ENCODE measurements at regions not wholly inside any gene's neighbourhood (a gene's known extent, or its start where the extent isn't known, plus 50 kb on each side); places are given as distances from the start of the nearest gene placed in this dataset.

- TF ChIP-seq, protein P1, sequence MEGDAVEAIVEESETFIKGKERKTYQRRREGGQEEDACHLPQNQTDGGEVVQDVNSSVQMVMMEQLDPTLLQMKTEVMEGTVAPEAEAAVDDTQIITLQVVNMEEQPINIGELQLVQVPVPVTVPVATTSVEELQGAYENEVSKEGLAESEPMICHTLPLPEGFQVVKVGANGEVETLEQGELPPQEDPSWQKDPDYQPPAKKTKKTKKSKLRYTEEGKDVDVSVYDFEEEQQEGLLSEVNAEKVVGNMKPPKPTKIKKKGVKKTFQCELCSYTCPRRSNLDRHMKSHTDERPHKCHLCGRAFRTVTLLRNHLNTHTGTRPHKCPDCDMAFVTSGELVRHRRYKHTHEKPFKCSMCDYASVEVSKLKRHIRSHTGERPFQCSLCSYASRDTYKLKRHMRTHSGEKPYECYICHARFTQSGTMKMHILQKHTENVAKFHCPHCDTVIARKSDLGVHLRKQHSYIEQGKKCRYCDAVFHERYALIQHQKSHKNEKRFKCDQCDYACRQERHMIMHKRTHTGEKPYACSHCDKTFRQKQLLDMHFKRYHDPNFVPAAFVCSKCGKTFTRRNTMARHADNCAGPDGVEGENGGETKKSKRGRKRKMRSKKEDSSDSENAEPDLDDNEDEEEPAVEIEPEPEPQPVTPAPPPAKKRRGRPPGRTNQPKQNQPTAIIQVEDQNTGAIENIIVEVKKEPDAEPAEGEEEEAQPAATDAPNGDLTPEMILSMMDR (IDR thresholded peaks at IDR 0.05; ENCODE audit: low read length): no peak
- TF ChIP-seq EZH2 (IDR thresholded peaks at IDR 0.05; ENCODE audit: borderline replicate concordance, low read length): no peak
Measured at GRCh38 chr1:182215764-182216163, 154.3 kb upstream of the ZNF648 start.

Measured in OCI-LY1 (cell line).